SH-SY5Y (cell line): ENCODE measurements at regions not wholly inside any gene's neighbourhood (a gene's known extent, or its start where the extent isn't known, plus 50 kb on each side); places are given as distances from the start of the nearest gene placed in this dataset.

Experiments used
- GATA2 ChIP-seq: IDR thresholded peaks from 2 replicates; pipeline ENCODE4 v1.6.1; 2011; ENCODE audit warnings: mild to moderate bottlenecking, low read depth, low read length
- GATA3 ChIP-seq: IDR thresholded peaks from 2 replicates; pipeline ENCODE4 v1.6.1; 2011; ENCODE audit warnings: low read depth, mild to moderate bottlenecking, low read length, moderate library complexity

GRCh38 chr9:118108971-118109370, 404.8 kb downstream of the TLR4 start:
- no peak for TF ChIP-seq GATA3
- TF ChIP-seq GATA2, result no peak

GRCh38 chr9:118109542-118109941, 405.3 kb downstream of the TLR4 start:
- TF ChIP-seq GATA3 (no peak), GATA2 (no peak)

GRCh38 chr9:118121361-118121760, 417.2 kb downstream of the TLR4 start:
- TF ChIP-seq GATA2, result no peak
- TF ChIP-seq GATA3, result no peak

GRCh38 chr9:118128313-118128712, 424.1 kb downstream of the TLR4 start:
- no peak for TF ChIP-seq GATA2
- TF ChIP-seq GATA3, result no peak

DNA sequence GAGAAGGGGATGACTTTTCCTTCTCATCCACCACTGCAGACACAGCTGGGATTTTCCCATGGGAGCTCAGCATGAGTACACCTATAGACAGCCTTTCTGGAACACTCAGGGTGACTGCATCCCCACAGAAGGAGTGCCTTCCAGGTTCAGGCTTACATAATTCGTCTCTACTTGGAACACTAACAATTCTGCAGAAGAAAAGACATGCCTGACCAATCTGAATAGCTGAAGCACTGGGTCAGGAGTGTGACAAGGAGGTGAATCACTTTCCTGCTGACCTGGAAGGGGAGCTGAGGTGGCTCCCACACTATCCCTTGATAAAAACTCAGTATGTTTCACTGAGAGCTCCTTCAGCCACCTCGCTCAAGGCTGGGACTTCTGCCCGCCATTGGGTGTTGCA, 425.3 kb downstream of the TLR4 start:
- TF ChIP-seq GATA2, result no peak
- no peak for TF ChIP-seq GATA3

DNA sequence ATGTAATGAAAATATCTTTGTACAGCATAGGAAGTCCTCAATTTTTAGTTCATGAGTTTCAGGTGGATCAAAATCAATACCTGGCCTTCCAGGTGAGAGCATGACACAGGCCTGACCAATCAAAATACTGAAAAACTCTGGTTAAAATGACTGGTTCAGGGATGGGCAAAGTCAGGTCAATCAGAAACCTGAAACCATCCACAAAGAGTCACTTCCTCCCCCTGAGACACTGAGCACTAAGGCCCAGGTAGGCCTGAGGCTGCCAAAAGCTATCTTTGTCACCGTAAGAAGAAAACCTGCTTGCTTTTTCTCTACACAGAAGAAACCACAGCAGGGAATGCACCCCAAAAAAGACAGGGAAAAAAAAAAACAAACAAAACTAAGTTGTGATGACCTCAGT, 444.8 kb downstream of the TLR4 start:
- TF ChIP-seq GATA3 (no peak), GATA2 (no peak)

GRCh38 chr9:118156846-118157245, 452.6 kb downstream of the TLR4 start:
- TF ChIP-seq GATA2 (no peak), GATA3 (no peak)

- TF ChIP-seq GATA3, result no peak
- TF ChIP-seq GATA2, result no peak
These were observed 458.5 kb downstream of the TLR4 start for GRCh38 chr9:118162716-118163115.

GRCh38 chr9:118163751-118164150, 459.5 kb downstream of the TLR4 start:
- no peak for TF ChIP-seq GATA3
- no peak for TF ChIP-seq GATA2

GRCh38 chr9:118165451-118165850, 461.2 kb downstream of the TLR4 start:
- TF ChIP-seq GATA3 (no peak), GATA2 (no peak)

- TF ChIP-seq GATA3 (no peak), GATA2 (peak; percentile 32; the same call in 1 of the 2 replicates)
These were observed 466.1 kb downstream of the TLR4 start for GRCh38 chr9:118170032-118170955.

DNA sequence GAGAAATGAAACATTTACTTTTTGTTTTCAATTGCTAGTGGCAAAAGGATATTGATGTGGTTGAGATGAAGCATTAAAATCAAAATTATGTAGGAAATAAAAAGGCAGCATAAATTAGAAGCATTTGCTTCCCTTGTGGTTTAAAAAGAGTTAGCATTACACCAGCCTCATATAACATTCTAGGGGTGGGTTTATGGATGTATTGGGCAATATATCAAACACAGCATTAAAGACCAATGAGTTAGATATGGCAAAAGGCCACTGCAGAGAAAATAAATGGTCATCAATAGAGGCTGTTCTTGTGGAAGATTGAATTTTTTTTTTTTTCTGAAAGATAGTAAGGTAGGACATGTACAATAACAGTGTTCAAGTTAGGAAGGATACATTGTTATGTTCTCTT, 473.0 kb downstream of the TLR4 start:
- no peak for TF ChIP-seq GATA2

DNA sequence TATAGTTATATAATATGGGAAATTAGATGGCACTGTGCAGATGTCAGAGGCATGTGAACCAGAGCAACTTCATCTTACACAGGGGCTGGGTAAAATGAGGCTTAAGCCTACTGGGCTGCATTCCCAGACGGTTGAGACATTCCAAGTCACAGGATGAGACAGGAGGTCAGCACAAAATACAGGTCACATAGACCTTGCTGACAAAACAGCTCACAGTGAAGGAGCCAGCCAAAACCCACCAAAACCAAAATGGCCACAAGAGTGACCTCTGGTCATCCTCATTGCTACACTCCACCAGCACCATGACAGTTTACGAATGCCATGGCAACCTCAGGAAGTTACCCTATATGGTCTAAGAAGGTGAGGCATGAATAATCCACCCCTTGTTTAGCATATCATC, 479.4 kb downstream of the TLR4 start:
- no peak for TF ChIP-seq GATA3
- no peak for TF ChIP-seq GATA2

- no peak for TF ChIP-seq GATA2
- no peak for TF ChIP-seq GATA3
These were observed 483.2 kb downstream of the TLR4 start for GRCh38 chr9:118187408-118187807.

- no peak for TF ChIP-seq GATA2
- TF ChIP-seq GATA3, result no peak
These were observed 485.4 kb downstream of the TLR4 start for GRCh38 chr9:118189615-118190014.
